Mucosa of descending colon (tissue), 3 donors: ENCODE measurements at regions not wholly inside any gene's neighbourhood (a gene's known extent, or its start where the extent isn't known, plus 50 kb on each side); places are given as distances from the start of the nearest gene placed in this dataset.
"Not testable (repeated sequence)": the region's sequence is repeated elsewhere in the genome, so short reads cannot be mapped to it uniquely, and the experiment has no call there.

Source experiments
- ATAC-seq: fragments of 200-7000 bp; cut with Tn5 transposase; one replicate; pipeline ENCODE4 v1.9.1; 2020; ENCODE audit warnings: mild to moderate bottlenecking, moderate library complexity
- DNase-seq, 3 donors: peaks; one replicate each; pipeline ENCODE4 v3.0.0-alpha.2; 2020
- H3K36me3 ChIP-seq: fragments of 200-600 bp; one replicate; pipeline ENCODE4 v1.8.0; 2021; ENCODE audit warnings: low read depth, mild to moderate bottlenecking
- H3K4me1 ChIP-seq: fragments of 200-600 bp; one replicate; pipeline ENCODE4 v1.8.0; 2021; ENCODE audit warnings: low read depth, mild to moderate bottlenecking
- H3K4me3 ChIP-seq: fragments of 200-600 bp; one replicate; pipeline ENCODE4 v1.8.0; 2021; ENCODE audit warnings: mild to moderate bottlenecking
- H3K9me3 ChIP-seq: fragments of 200-600 bp; one replicate; pipeline ENCODE4 v1.8.0; 2021; ENCODE audit warnings: mild to moderate bottlenecking
- CTCF ChIP-seq: fragments of 200-600 bp; IDR thresholded peaks from one replicate; pipeline ENCODE4 v1.8.0; 2022; ENCODE audit warnings: antibody characterized with exemption, mild to moderate bottlenecking
- intact Hi-C, 2 donors: fragments of 100-400 bp; cut with DNase I in 1 of 2; cut with micrococcal nuclease in 1 of 2; formaldehyde crosslinking; loops; one replicate each; pipeline versions ENCODE4 v1.11.0 to v1.11.1; 2022; cut with DNase I, micrococcal nuclease
- donor health status: DM: no; HTN: no; CAD: no; lungs with moderate emphysema.
- donor health status: DM: no; HTN: no; CAD: no.
- donor health status: DM: no; HTN: yes; CAD: no.

GRCh38 chr3:25910997-25911396 lies 121.1 kb downstream of the OXSM start:
- peak in 2 of 3 donors; percentile 39 to 72 for DNase-seq
- intact Hi-C loops = no loop called here
- H3K4me3 ChIP-seq = no peak overlapping the region
- no peaks in the 10 kb centered on the region for H3K9me3 ChIP-seq
- ATAC-seq = peak; percentile 44
- no peaks in the 10 kb centered on the region for H3K4me1 ChIP-seq
- TF ChIP-seq CTCF = no peak
- no peaks in the 10 kb centered on the region for H3K36me3 ChIP-seq

- ATAC-seq (no peak), DNase-seq (no peak)
- Histone ChIP-seq H3K4me3 (no peak overlapping the region), H3K9me3 (no peaks in the 10 kb centered on the region), H3K36me3 (no peaks in the 10 kb centered on the region), H3K4me1 (no peaks in the 10 kb centered on the region)
- no peak for TF ChIP-seq CTCF
- intact Hi-C loops = no loop called here
Observed at GRCh38 chr3:25911525-25912295, 121.8 kb downstream of the OXSM start.

GRCh38 chr3:25913179-25913578 lies 123.3 kb downstream of the OXSM start:
- no peaks in the 10 kb centered on the region for H3K36me3 ChIP-seq
- H3K4me3 ChIP-seq = no peak overlapping the region
- DNase-seq (no peak), ATAC-seq (no peak)
- no peaks in the 10 kb centered on the region for H3K4me1 ChIP-seq
- TF ChIP-seq CTCF = no peak
- intact Hi-C loops = no loop called here
- no peaks in the 10 kb centered on the region for H3K9me3 ChIP-seq

DNA sequence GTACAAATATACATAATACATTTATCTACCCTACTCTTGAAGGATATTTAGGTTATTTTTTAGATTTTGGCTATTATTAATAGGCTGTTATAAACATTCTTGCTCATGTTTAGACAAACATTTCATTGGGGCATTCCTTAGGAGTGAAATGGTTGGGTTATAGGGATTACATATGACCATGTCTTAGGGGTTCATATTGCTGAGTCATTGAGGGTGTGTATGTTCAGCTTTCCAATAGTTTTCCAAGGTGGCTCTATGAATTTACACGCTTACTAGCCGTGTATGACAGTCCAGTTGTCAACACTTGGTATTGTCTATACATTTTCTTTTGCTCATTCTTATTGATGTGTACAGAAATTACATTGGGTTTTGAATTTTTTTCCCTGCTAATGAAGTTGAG lies 125.8 kb downstream of the OXSM start:
- intact Hi-C loops = no loop called here
- H3K9me3 ChIP-seq = no peaks in the 10 kb centered on the region
- no peaks in the 10 kb centered on the region for H3K36me3 ChIP-seq
- no peak for ATAC-seq
- no peak for DNase-seq
- no peak for TF ChIP-seq CTCF
- H3K4me3 ChIP-seq = no peak overlapping the region
- no peaks in the 10 kb centered on the region for H3K4me1 ChIP-seq

- no peak overlapping the region for H3K4me3 ChIP-seq
- H3K9me3 ChIP-seq = no peaks in the 10 kb centered on the region
- DNase-seq = no peak
- ATAC-seq = no peak
- H3K4me1 ChIP-seq = no peaks in the 10 kb centered on the region
- intact Hi-C loops = no loop called here
- no peak for TF ChIP-seq CTCF
- no peaks in the 10 kb centered on the region for H3K36me3 ChIP-seq
Observed at GRCh38 chr3:25916321-25916720, 126.4 kb downstream of the OXSM start.

- H3K4me1 ChIP-seq, DNase-seq, H3K4me3 ChIP-seq, H3K9me3 ChIP-seq, intact Hi-C loops, H3K36me3 ChIP-seq, ATAC-seq: not testable (repeated sequence)
Observed at GRCh38 chr3:25931967-25932366, 142.1 kb downstream of the OXSM start.
